HepG2 (cell line): ENCODE measurements at regions not wholly inside any gene's neighbourhood (a gene's known extent, or its start where the extent isn't known, plus 50 kb on each side); places are given as distances from the start of the nearest gene placed in this dataset.

Experiments used
- ATAC-seq: fragments of 200-7000 bp; cut with Tn5 transposase; 3 replicates; pipeline ENCODE4 v1.9.1; 2020; ENCODE audit warnings: mild to moderate bottlenecking, moderate library complexity
- BruUV-seq: library from RNA; stranded (reverse); fragments of 400-500 nt; replicated peaks from 2 replicates; lab custom pipeline; 2021; lab: Mats Ljungman, UMichigan
- CTCF ChIA-PET: fragments of 300-600 bp; formaldehyde crosslinking; extraction: SDS; loops from one replicate; lab custom pipeline; 2021; ENCODE audit warnings: low total read pairs, inconsistent platforms, low intra/inter-chr PET ratio; lab: Yijun Ruan, JAX
- POLR2A ChIA-PET: fragments of 350-600 bp; sonication (Branson Sonifier 250); formaldehyde crosslinking; loops from one replicate; lab custom pipeline; 2020; ENCODE audit warnings: antibody characterized with exemption, inconsistent platforms; lab: Yijun Ruan, JAX
- DNase-seq: peaks from one replicate; pipeline ENCODE4 v3.0.0-alpha.2; 2015; ENCODE audit warnings: low spot score
- FAIRE-seq: peaks from 3 replicates; lab custom pipeline; 2011; peaks lifted over from hg19 to GRCh38; lab: Jason Lieb, UNC
- H2AFZ ChIP-seq: one replicate; pipeline ENCODE4 v1.6.1; 2011; ENCODE audit warnings: low read length, inconsistent platforms
- H3K27ac ChIP-seq: fragments of 300-600 bp; 3 replicates; pipeline ENCODE4 v1.8.0; 2011; ENCODE audit warnings: mixed run types, mild to moderate bottlenecking, mixed read lengths, low read length, inconsistent platforms; ENCODE audit not compliant: insufficient read depth; ENCODE audit errors: extremely low read length
- H3K27me3 ChIP-seq, 2 experiments: fragments of 200-600 bp in 1 of 2; 2 replicates in 1 of 2; 3 replicates in 1 of 2; pipeline versions ENCODE4 v1.6.0 to v1.8.0; 2011; ENCODE audit warnings: low read length in 2 of 2, mild to moderate bottlenecking in 2 of 2, moderate library complexity in 2 of 2, inconsistent platforms in 1 of 2; ENCODE audit not compliant: insufficient read depth in 2 of 2, control insufficient read depth in 1 of 2
- H3K36me3 ChIP-seq, 2 experiments: fragments of 200-600 bp in 1 of 2; replicated peaks in 1 of 2; 2 replicates in 1 of 2; 3 replicates in 1 of 2; pipeline versions ENCODE4 v1.5.1 to v1.8.0; 2011; ENCODE audit warnings: low read length in 2 of 2, inconsistent platforms in 1 of 2; ENCODE audit not compliant: insufficient read depth in 2 of 2, control insufficient read depth in 1 of 2
- H3K4me1 ChIP-seq: 2 replicates; pipeline ENCODE4 v1.5.1; 2012; ENCODE audit warnings: low read length, inconsistent platforms; ENCODE audit not compliant: insufficient read depth
- H3K4me2 ChIP-seq: 2 replicates; pipeline ENCODE4 v1.6.0; 2011; ENCODE audit warnings: low read depth, low read length, inconsistent platforms
- H3K4me3 ChIP-seq, 3 experiments: fragments of 200-600 bp in 1 of 3; sonication (generic), shearing (Covaris generic) in 1 of 3; replicated peaks in 1 of 3; 2 replicates each; pipeline ENCODE4 v1.5.1; 2011 to 2016; ENCODE audit warnings: low read length in 3 of 3, inconsistent platforms in 2 of 3, low read depth in 2 of 3, mild to moderate bottlenecking in 2 of 3, control low read depth in 1 of 3, mixed read lengths in 1 of 3; ENCODE audit not compliant: insufficient read depth in 1 of 3
- H3K79me2 ChIP-seq: one replicate; pipeline ENCODE4 v1.6.1; 2011; ENCODE audit warnings: low read length, inconsistent platforms; ENCODE audit not compliant: insufficient read depth
- H3K9ac ChIP-seq: 2 replicates; pipeline ENCODE4 v1.6.0; 2011; ENCODE audit warnings: mild to moderate bottlenecking, low read depth, low read length, inconsistent platforms; ENCODE audit not compliant: insufficient read depth
- H3K9me3 ChIP-seq: 2 replicates; pipeline ENCODE4 v1.5.1; 2012; ENCODE audit warnings: mild to moderate bottlenecking, low read length
- H4K20me1 ChIP-seq: 2 replicates; pipeline ENCODE4 v1.6.0; 2011; ENCODE audit warnings: inconsistent platforms, mild to moderate bottlenecking, low read length, moderate library complexity; ENCODE audit not compliant: insufficient read depth
- ARHGAP35 ChIP-seq: sonication (generic); formaldehyde crosslinking; IDR thresholded peaks from 2 replicates; pipeline ENCODE4 v1.9.0; 2022; ENCODE audit warnings: mild to moderate bottlenecking, inconsistent platforms, moderate library complexity, missing genetic modification reagents, borderline replicate concordance
- EEA1 ChIP-seq: sonication (generic); formaldehyde crosslinking; IDR thresholded peaks from 2 replicates; pipeline ENCODE4 v1.5.1; 2020; ENCODE audit warnings: mild to moderate bottlenecking, missing genetic modification reagents, borderline replicate concordance
- FOXK2 ChIP-seq: fragments of 450-650 bp; IDR thresholded peaks from 2 replicates; pipeline ENCODE4 v1.6.1; 2016
- HDAC2 ChIP-seq: sonication (generic); formaldehyde crosslinking; IDR thresholded peaks from 2 replicates; pipeline ENCODE4 v1.4.0; 2020; ENCODE audit warnings: missing genetic modification reagents
- KDM4B ChIP-seq: sonication (generic); formaldehyde crosslinking; IDR thresholded peaks from 2 replicates; pipeline ENCODE4 v1.4.0; 2020; ENCODE audit warnings: missing genetic modification reagents
- MATR3 ChIP-seq: sonication (generic); formaldehyde crosslinking; IDR thresholded peaks from 2 replicates; pipeline ENCODE4 v1.4.0; 2020; ENCODE audit warnings: missing genetic modification reagents
- RBM22 ChIP-seq: fragments of 200-400 bp; formaldehyde crosslinking; optimal IDR thresholded peaks from 2 replicates; pipeline ENCODE3; 2017; ENCODE audit warnings: mild to moderate bottlenecking, low read length, moderate library complexity
- ZNF24 ChIP-seq: fragments of 450-650 bp; IDR thresholded peaks from 2 replicates; pipeline ENCODE4 v1.6.1; 2017; ENCODE audit warnings: antibody characterized with exemption, mild to moderate bottlenecking
- ZNF251 ChIP-seq: sonication (generic); formaldehyde crosslinking; IDR thresholded peaks from 2 replicates; pipeline ENCODE4 v1.9.0; 2021; ENCODE audit warnings: mild to moderate bottlenecking, missing genetic modification reagents
- WGBS: methylation state at CpG from one replicate; pipeline ENCODE4 v1.1.6; 2017; ENCODE audit warnings: low lambda C conversion rate; 5-methylcytosine and 5-hydroxymethylcytosine counted together
- in situ Hi-C: cut with HindIII; loops from 2 replicates; pipeline ENCODE4 v1.10.0; 2017; ENCODE audit warnings: low pct_unique_long_range_greater_than_20kb; ENCODE audit not compliant: extremely low pct_ligation_motif_present
- intact Hi-C: fragments of 100-400 bp; cut with micrococcal nuclease; formaldehyde crosslinking; loops from one replicate; pipeline ENCODE4 v1.10.0; 2022; ENCODE audit not compliant: unreplicated experiment
- TF ChIP-seq, protein P1 (sequence below): sonication (generic); formaldehyde crosslinking; conservative IDR thresholded peaks from 2 replicates; pipeline ENCODE4 v1.8.0; 2022; ENCODE audit warnings: missing genetic modification reagents
- TF ChIP-seq, protein P2 (sequence below): sonication (generic); formaldehyde crosslinking; IDR thresholded peaks from 2 replicates; pipeline ENCODE4 v1.8.0; 2022; ENCODE audit warnings: missing genetic modification reagents, mild to moderate bottlenecking, inconsistent platforms, borderline replicate concordance
- TF ChIP-seq, protein P3 (sequence below): sonication (generic); formaldehyde crosslinking; IDR thresholded peaks from 2 replicates; pipeline ENCODE4 v1.5.1; 2020; ENCODE audit warnings: mild to moderate bottlenecking, missing genetic modification reagents, moderate library complexity
- TF ChIP-seq, protein P4 (sequence below): sonication (generic); formaldehyde crosslinking; IDR thresholded peaks from 2 replicates; pipeline ENCODE4 v1.5.0; 2020; ENCODE audit warnings: mild to moderate bottlenecking, missing genetic modification reagents

DNA sequence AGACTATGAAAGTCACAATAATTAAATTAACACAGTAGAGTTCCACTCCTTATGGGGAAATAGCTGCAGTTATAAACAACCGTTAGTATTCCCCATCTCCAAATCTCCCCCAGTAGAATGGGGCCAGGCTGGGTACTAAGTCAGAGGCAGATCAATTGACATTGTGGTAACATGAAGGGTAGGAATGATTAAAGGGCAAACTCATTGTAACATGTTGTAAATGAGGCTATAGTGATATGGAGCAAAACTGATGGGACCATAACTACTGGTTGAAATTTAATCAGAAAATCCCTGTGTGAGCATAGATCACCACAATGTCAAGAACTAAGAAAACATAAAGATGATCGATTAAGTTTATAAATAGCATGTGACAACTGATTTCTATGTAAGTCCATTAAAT is 231.9 kb upstream of the NLGN4Y start (continued):
- TF ChIP-seq KDM4B (no peak), FOXK2 (no peak), ZNF251 (CRISPR knock-in tag) (no peak), ZNF24 (no peak)
- TF ChIP-seq, protein P1, sequence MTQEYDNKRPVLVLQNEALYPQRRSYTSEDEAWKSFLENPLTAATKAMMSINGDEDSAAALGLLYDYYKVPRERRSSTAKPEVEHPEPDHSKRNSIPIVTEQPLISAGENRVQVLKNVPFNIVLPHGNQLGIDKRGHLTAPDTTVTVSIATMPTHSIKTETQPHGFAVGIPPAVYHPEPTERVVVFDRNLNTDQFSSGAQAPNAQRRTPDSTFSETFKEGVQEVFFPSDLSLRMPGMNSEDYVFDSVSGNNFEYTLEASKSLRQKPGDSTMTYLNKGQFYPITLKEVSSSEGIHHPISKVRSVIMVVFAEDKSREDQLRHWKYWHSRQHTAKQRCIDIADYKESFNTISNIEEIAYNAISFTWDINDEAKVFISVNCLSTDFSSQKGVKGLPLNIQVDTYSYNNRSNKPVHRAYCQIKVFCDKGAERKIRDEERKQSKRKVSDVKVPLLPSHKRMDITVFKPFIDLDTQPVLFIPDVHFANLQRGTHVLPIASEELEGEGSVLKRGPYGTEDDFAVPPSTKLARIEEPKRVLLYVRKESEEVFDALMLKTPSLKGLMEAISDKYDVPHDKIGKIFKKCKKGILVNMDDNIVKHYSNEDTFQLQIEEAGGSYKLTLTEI (CRISPR knock-in tag): no peak
- TF ChIP-seq, protein P2, sequence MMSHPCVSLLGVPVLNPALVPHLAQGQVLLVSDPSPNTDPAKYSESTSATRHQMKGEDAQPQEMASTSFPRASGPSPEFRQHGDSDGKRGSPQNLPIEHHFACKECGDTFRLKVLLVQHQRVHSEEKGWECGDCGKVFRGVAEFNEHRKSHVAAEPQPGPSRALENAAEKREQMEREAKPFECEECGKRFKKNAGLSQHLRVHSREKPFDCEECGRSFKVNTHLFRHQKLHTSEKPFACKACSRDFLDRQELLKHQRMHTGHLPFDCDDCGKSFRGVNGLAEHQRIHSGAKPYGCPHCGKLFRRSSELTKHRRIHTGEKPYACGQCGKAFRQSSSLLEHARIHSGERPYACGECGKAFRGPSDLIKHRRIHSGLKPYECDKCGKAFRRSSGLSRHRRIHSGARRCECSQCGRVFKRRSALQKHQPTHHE: no peak

DNA sequence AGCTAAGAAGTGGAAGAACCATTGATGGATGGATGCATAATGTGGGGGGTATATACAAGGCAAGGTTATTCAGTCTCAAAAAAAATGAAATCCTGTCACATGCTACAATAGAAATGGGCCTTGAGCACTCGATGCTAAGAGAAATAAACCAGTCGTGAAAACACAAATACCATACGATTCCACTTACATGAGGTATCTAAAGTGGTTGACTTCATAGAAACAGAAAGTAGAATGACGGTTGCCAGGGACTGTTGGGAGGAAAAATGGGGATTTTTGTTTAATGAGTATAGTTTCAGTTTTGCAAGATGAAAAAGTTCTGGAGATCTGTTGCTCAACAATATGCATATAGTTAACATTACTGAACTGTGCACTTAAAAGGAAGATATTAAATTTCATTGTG is 223.6 kb upstream of the NLGN4Y start:
- no peaks in the 10 kb centered on the region for H3K9me3 ChIP-seq
- ATAC-seq: no peak
- 3% methylated on average over 4 of the region's 4 CpGs for WGBS
- no peak for FAIRE-seq
- in situ Hi-C loops (loop anchor here (25.0 kb wide), 1 partner anchor 112 kb away; no protein-coding TSS in a partner anchor), intact Hi-C loops (no loop called here)
- H3K9ac ChIP-seq: no peak overlapping the region
- no peak overlapping the region for H3K4me2 ChIP-seq
- no peaks in the 10 kb centered on the region for H3K36me3 ChIP-seq
- DNase-seq: no peak
- ChIA-PET POLR2A (no interaction called here), CTCF (no interaction called here)
- H3K4me1 ChIP-seq: no peaks in the 10 kb centered on the region
- no peak overlapping the region for H3K27ac ChIP-seq
- H4K20me1 ChIP-seq: no peaks in the 10 kb centered on the region
- no peaks in the 10 kb centered on the region for H3K79me2 ChIP-seq
- H2AFZ ChIP-seq: no peak overlapping the region
- H3K27me3 ChIP-seq: no peaks in the 10 kb centered on the region
- BruUV-seq: no TSS peak
- no peak overlapping the region for H3K4me3 ChIP-seq
- TF ChIP-seq, protein P3, sequence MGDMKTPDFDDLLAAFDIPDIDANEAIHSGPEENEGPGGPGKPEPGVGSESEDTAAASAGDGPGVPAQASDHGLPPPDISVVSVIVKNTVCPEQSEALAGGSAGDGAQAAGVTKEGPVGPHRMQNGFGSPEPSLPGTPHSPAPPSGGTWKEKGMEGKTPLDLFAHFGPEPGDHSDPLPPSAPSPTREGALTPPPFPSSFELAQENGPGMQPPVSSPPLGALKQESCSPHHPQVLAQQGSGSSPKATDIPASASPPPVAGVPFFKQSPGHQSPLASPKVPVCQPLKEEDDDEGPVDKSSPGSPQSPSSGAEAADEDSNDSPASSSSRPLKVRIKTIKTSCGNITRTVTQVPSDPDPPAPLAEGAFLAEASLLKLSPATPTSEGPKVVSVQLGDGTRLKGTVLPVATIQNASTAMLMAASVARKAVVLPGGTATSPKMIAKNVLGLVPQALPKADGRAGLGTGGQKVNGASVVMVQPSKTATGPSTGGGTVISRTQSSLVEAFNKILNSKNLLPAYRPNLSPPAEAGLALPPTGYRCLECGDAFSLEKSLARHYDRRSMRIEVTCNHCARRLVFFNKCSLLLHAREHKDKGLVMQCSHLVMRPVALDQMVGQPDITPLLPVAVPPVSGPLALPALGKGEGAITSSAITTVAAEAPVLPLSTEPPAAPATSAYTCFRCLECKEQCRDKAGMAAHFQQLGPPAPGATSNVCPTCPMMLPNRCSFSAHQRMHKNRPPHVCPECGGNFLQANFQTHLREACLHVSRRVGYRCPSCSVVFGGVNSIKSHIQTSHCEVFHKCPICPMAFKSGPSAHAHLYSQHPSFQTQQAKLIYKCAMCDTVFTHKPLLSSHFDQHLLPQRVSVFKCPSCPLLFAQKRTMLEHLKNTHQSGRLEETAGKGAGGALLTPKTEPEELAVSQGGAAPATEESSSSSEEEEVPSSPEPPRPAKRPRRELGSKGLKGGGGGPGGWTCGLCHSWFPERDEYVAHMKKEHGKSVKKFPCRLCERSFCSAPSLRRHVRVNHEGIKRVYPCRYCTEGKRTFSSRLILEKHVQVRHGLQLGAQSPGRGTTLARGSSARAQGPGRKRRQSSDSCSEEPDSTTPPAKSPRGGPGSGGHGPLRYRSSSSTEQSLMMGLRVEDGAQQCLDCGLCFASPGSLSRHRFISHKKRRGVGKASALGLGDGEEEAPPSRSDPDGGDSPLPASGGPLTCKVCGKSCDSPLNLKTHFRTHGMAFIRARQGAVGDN (CRISPR knock-in tag): no peak
- TF ChIP-seq EEA1 (CRISPR knock-in tag): no peak
- TF ChIP-seq, protein P4, sequence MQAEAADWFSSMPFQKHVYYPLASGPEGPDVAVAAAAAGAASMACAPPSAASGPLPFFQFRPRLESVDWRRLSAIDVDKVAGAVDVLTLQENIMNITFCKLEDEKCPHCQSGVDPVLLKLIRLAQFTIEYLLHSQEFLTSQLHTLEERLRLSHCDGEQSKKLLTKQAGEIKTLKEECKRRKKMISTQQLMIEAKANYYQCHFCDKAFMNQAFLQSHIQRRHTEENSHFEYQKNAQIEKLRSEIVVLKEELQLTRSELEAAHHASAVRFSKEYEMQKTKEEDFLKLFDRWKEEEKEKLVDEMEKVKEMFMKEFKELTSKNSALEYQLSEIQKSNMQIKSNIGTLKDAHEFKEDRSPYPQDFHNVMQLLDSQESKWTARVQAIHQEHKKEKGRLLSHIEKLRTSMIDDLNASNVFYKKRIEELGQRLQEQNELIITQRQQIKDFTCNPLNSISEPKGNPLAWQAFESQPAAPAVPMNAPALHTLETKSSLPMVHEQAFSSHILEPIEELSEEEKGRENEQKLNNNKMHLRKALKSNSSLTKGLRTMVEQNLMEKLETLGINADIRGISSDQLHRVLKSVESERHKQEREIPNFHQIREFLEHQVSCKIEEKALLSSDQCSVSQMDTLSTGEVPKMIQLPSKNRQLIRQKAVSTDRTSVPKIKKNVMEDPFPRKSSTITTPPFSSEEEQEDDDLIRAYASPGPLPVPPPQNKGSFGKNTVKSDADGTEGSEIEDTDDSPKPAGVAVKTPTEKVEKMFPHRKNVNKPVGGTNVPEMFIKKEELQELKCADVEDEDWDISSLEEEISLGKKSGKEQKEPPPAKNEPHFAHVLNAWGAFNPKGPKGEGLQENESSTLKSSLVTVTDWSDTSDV (CRISPR knock-in tag): no peak
- no peak for TF ChIP-seq RBM22
- no peak for TF ChIP-seq ARHGAP35
- TF ChIP-seq HDAC2 (CRISPR knock-in tag): no peak
- no peak for TF ChIP-seq MATR3 (CRISPR knock-in tag)
